ENCODE measurements at regions not wholly inside any gene's neighbourhood (a gene's known extent, or its start where the extent isn't known, plus 50 kb on each side); places are given as distances from the start of the nearest gene placed in this dataset.

- H3K4me1 Mint-ChIP-seq = peaks cover 35% of the 10 kb centered on the region
- no peak for TF ChIP-seq CTCF (conservative IDR thresholded peaks at IDR 0.05)
- Histone ChIP-seq H3K4me3 (ENCODE audit: low read length) (no peak overlapping the region), H3K27ac (ENCODE audit: low read depth, low read length) (no peak overlapping the region), H3K36me3 (ENCODE audit: control insufficient read depth, insufficient read depth, low read length) (no peaks in the 10 kb centered on the region), H3K9me3 (ENCODE audit: control insufficient read depth, low read length) (no peaks in the 10 kb centered on the region), H3K9ac (ENCODE audit: extremely low read depth, low read length, poor library complexity, severe bottlenecking) (no peak overlapping the region), H3K4me1 (ENCODE audit: control insufficient read depth, insufficient read depth, low read length) (peaks cover 5% of the 10 kb centered on the region), H3K27me3 (ENCODE audit: control insufficient read depth, insufficient read depth, low read length, poor library complexity, severe bottlenecking) (no peaks in the 10 kb centered on the region)
- no peak overlapping the region for H3K4me3 Mint-ChIP-seq
- WGBS, 2 experiments (ENCODE audit: insufficient coverage in 1 of 2, insufficient read length in 1 of 2) = 90 to 91% methylated on average over 7 of the region's 7 CpGs
- no peaks in the 10 kb centered on the region for H3K9me3 Mint-ChIP-seq
- H3K27ac Mint-ChIP-seq = no peak overlapping the region
- peaks cover 3% of the 10 kb centered on the region for H3K27me3 Mint-ChIP-seq (ENCODE audit: insufficient read depth)
- H3K36me3 Mint-ChIP-seq (ENCODE audit: low read depth) = no peaks in the 10 kb centered on the region
- no peak for DNase-seq
These were observed 101.4 kb upstream of the ZFHX3 start for GRCh38 chr16:73149334-73149733.

- WGBS, 2 experiments (ENCODE audit: insufficient coverage in 1 of 2, insufficient read length in 1 of 2) = 90 to 100% methylated on average over 2 to 3 of the region's 3 CpGs
- no peak overlapping the region for H3K4me3 Mint-ChIP-seq
These were observed 100.0 kb upstream of the ZFHX3 start for GRCh38 chr16:73147958-73148357.

GRCh38 chr16:73145166-73145880 lies 97.4 kb upstream of the ZFHX3 start:
- no peak overlapping the region for H3K27ac ChIP-seq (ENCODE audit: low read depth, low read length)
- H3K27ac Mint-ChIP-seq = no peak overlapping the region
- peak; percentile 64 for DNase-seq
- H3K9ac ChIP-seq (ENCODE audit: extremely low read depth, low read length, poor library complexity, severe bottlenecking) = no peak overlapping the region
- H3K36me3 ChIP-seq (ENCODE audit: control insufficient read depth, insufficient read depth, low read length) = no peaks in the 10 kb centered on the region
- no peaks in the 10 kb centered on the region for H3K9me3 Mint-ChIP-seq
- peaks cover 3% of the 10 kb centered on the region for H3K4me1 ChIP-seq (ENCODE audit: control insufficient read depth, insufficient read depth, low read length)
- H3K4me1 Mint-ChIP-seq = peaks cover 17% of the 10 kb centered on the region
- no peaks in the 10 kb centered on the region for H3K27me3 ChIP-seq (ENCODE audit: control insufficient read depth, insufficient read depth, low read length, poor library complexity, severe bottlenecking)
- H3K27me3 Mint-ChIP-seq (ENCODE audit: insufficient read depth) = peaks cover 2% of the 10 kb centered on the region
- no peak overlapping the region for H3K4me3 ChIP-seq (ENCODE audit: low read length)
- H3K9me3 ChIP-seq (ENCODE audit: control insufficient read depth, low read length) = no peaks in the 10 kb centered on the region
- no peak for TF ChIP-seq CTCF (conservative IDR thresholded peaks at IDR 0.05)
- H3K36me3 Mint-ChIP-seq (ENCODE audit: low read depth) = no peaks in the 10 kb centered on the region
- WGBS, 2 experiments (ENCODE audit: insufficient coverage in 1 of 2, insufficient read length in 1 of 2) = 80 to 83% methylated on average over 7 to 10 of the region's 10 CpGs
- H3K4me3 Mint-ChIP-seq = no peak overlapping the region

More at GRCh38 chr16:73147958-73148357, 100.0 kb upstream of the ZFHX3 start:
- TF ChIP-seq CTCF (conservative IDR thresholded peaks at IDR 0.05) = no peak
- no peak for DNase-seq
- peaks cover 35% of the 10 kb centered on the region for H3K4me1 Mint-ChIP-seq
- H3K36me3 ChIP-seq (ENCODE audit: control insufficient read depth, insufficient read depth, low read length) = no peaks in the 10 kb centered on the region
- no peaks in the 10 kb centered on the region for H3K9me3 Mint-ChIP-seq
- peaks cover 5% of the 10 kb centered on the region for H3K4me1 ChIP-seq (ENCODE audit: control insufficient read depth, insufficient read depth, low read length)
- H3K27me3 Mint-ChIP-seq (ENCODE audit: insufficient read depth) = no peaks in the 10 kb centered on the region
- no peak overlapping the region for H3K9ac ChIP-seq (ENCODE audit: extremely low read depth, low read length, poor library complexity, severe bottlenecking)
- H3K27ac ChIP-seq (ENCODE audit: low read depth, low read length) = no peak overlapping the region
- no peaks in the 10 kb centered on the region for H3K36me3 Mint-ChIP-seq (ENCODE audit: low read depth)
- no peak overlapping the region for H3K4me3 ChIP-seq (ENCODE audit: low read length)
- H3K27me3 ChIP-seq (ENCODE audit: control insufficient read depth, insufficient read depth, low read length, poor library complexity, severe bottlenecking) = no peaks in the 10 kb centered on the region
- no peak overlapping the region for H3K27ac Mint-ChIP-seq
- no peaks in the 10 kb centered on the region for H3K9me3 ChIP-seq (ENCODE audit: control insufficient read depth, low read length)

Measured in endodermal cell (in vitro differentiated cells).